A673 (cell line): ENCODE measurements at regions not wholly inside any gene's neighbourhood (a gene's known extent, or its start where the extent isn't known, plus 50 kb on each side); places are given as distances from the start of the nearest gene placed in this dataset.

Source experiments
- EZH2 ChIP-seq: fragments of 200-600 bp; sonication (generic); IDR thresholded peaks from 2 replicates; pipeline ENCODE4 v1.6.1; 2017; ENCODE audit warnings: borderline replicate concordance, low read depth, mild to moderate bottlenecking, mixed read lengths, antibody characterized with exemption, low read length; ENCODE audit not compliant: poor library complexity, severe bottlenecking
- TF ChIP-seq, protein P1 (sequence below): fragments of 300-800, 200-600 bp; sonication (generic); conservative IDR thresholded peaks from 2 replicates; pipeline ENCODE4 v1.5.1; 2017; ENCODE audit warnings: low read depth, mild to moderate bottlenecking, antibody characterized with exemption, low read length, moderate library complexity, mixed read lengths

DNA sequence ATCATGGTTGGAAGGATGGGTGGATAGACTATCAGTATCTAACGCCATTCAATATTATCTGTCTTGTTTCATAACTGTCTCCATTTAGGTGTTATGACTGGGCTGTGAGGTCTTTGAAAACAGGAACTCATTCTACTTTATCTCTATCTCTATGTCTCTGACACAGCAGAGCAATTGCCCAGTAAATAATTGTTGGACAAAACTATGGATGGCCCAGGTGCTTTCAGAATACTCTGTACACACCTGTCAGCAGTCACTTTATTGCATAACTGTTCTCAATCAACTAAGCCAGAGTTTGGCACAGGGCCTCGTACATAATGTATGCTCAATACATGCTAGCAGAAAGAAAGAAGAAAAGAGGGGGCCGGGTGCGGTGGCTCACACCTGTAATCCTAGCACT is 210.3 kb downstream of the OPA1 start:
- TF ChIP-seq, protein P1, sequence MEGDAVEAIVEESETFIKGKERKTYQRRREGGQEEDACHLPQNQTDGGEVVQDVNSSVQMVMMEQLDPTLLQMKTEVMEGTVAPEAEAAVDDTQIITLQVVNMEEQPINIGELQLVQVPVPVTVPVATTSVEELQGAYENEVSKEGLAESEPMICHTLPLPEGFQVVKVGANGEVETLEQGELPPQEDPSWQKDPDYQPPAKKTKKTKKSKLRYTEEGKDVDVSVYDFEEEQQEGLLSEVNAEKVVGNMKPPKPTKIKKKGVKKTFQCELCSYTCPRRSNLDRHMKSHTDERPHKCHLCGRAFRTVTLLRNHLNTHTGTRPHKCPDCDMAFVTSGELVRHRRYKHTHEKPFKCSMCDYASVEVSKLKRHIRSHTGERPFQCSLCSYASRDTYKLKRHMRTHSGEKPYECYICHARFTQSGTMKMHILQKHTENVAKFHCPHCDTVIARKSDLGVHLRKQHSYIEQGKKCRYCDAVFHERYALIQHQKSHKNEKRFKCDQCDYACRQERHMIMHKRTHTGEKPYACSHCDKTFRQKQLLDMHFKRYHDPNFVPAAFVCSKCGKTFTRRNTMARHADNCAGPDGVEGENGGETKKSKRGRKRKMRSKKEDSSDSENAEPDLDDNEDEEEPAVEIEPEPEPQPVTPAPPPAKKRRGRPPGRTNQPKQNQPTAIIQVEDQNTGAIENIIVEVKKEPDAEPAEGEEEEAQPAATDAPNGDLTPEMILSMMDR = no peak
- TF ChIP-seq EZH2 = no peak
